Ovary (tissue), 7 donors: ENCODE measurements at regions not wholly inside any gene's neighbourhood (a gene's known extent, or its start where the extent isn't known, plus 50 kb on each side); places are given as distances from the start of the nearest gene placed in this dataset.

Experiments
- DNase-seq, 5 donors: peaks; one replicate each; pipeline ENCODE4 v3.0.0-alpha.2; 2019 to 2020
- H3K27ac ChIP-seq, 2 donors: fragments of 200-600 bp; one replicate each; pipeline versions ENCODE4 v1.5.1 to v1.8.0; 2019 to 2022
- H3K27me3 ChIP-seq: fragments of 200-600 bp; one replicate; pipeline ENCODE4 v1.8.0; 2022
- H3K36me3 ChIP-seq: fragments of 200-600 bp; sonication (generic); one replicate; pipeline ENCODE4 v1.5.1; 2019
- H3K4me1 ChIP-seq: one replicate; pipeline ENCODE4 v1.8.1; 2013; ENCODE audit warnings: mild to moderate bottlenecking, moderate library complexity; ENCODE audit not compliant: insufficient read depth
- H3K4me3 ChIP-seq: fragments of 200-600 bp; sonication (generic); one replicate; pipeline ENCODE4 v1.5.1; 2017
- H3K9me3 ChIP-seq, 2 donors: fragments of 200-600 bp in 1 of 2; sonication (generic) in 1 of 2; one replicate each; pipeline versions ENCODE4 v1.5.1 to v1.8.1; 2013 to 2019; ENCODE audit warnings: mild to moderate bottlenecking in 1 of 2, moderate library complexity in 1 of 2
- EP300 ChIP-seq: sonication (generic); formaldehyde crosslinking; IDR thresholded peaks from one replicate; pipeline ENCODE4 v1.6.1; 2017; ENCODE audit warnings: antibody characterized with exemption
- POLR2A ChIP-seq: fragments of 450-650 bp; IDR thresholded peaks from one replicate; pipeline ENCODE4 v1.6.1; 2017; ENCODE audit warnings: antibody characterized with exemption, mild to moderate bottlenecking, moderate library complexity
- WGBS, 3 donors: extraction: QIAGEN DNeasy Blood & Tissue Kit in 1 of 3; methylation state at CpG; one replicate each; pipeline versions ENCODE4 v1.1.5 to v1.1.7; 2013 to 2017; 5-methylcytosine and 5-hydroxymethylcytosine counted together
- intact Hi-C, 4 donors: fragments of 100-400 bp; cut with DNase I; formaldehyde crosslinking; loops; one replicate each; pipeline versions ENCODE4 v1.11.0 to v1.15.1; 2022 to 2023
- TF ChIP-seq, protein P1 (sequence below), 3 donors: fragments of 450-650 bp in 2 of 3; fragments of 200-600 bp in 1 of 3; IDR thresholded peaks; one replicate each; pipeline versions ENCODE4 v1.5.1 to v1.8.0; 2016 to 2022; ENCODE audit warnings: antibody characterized with exemption in 3 of 3, mild to moderate bottlenecking in 1 of 3
- donor health status: DM: no; HTN: no; CAD: no; lungs with moderate emphysema.
- donor health status: DM: no; HTN: no; CAD: no.
- donor health status: Bipolar disorder and iron deficiency.
- donor health status: DM: no; HTN: no; CAD: no.
- donor health status: DM: yes; HTN: yes; CAD: no.

DNA sequence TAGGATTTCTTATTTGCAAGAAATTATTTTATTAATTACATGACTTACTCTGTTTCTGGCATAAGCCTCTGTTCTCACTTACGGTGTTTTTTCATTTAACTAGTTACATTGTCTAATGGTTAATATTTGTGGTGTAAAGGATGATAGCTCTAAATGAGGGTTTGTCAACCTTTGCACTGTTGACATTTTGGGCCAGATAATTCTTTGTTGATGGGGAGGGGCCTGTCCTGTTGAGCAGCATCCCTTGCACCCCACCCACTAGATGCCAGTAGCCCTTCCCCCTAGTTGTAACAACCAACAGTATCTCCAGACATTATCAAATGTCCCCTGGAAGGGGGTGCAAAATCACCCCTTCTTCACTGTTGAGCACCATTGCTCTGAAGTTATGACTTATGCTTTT, 83.6 kb upstream of the SLC44A3 start:
- 71 to 86% (median 76%) methylated on average over 1 of the region's 1 CpG for WGBS, 3 donors
- DNase-seq, result no peak
- Histone ChIP-seq H3K27ac (no peak overlapping the region), H3K9me3 (no peaks in the 10 kb centered on the region), H3K4me3 (no peak overlapping the region), H3K36me3 (no peaks in the 10 kb centered on the region), H3K27me3 (no peaks in the 10 kb centered on the region), H3K4me1 (peaks cover 11% of the 10 kb centered on the region)
- no peak for TF ChIP-seq POLR2A
- no peak for TF ChIP-seq EP300
- TF ChIP-seq, protein P1, sequence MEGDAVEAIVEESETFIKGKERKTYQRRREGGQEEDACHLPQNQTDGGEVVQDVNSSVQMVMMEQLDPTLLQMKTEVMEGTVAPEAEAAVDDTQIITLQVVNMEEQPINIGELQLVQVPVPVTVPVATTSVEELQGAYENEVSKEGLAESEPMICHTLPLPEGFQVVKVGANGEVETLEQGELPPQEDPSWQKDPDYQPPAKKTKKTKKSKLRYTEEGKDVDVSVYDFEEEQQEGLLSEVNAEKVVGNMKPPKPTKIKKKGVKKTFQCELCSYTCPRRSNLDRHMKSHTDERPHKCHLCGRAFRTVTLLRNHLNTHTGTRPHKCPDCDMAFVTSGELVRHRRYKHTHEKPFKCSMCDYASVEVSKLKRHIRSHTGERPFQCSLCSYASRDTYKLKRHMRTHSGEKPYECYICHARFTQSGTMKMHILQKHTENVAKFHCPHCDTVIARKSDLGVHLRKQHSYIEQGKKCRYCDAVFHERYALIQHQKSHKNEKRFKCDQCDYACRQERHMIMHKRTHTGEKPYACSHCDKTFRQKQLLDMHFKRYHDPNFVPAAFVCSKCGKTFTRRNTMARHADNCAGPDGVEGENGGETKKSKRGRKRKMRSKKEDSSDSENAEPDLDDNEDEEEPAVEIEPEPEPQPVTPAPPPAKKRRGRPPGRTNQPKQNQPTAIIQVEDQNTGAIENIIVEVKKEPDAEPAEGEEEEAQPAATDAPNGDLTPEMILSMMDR (IDR thresholded peaks at IDR 0.05), result no peak
- intact Hi-C loops, result no loop called here

DNA sequence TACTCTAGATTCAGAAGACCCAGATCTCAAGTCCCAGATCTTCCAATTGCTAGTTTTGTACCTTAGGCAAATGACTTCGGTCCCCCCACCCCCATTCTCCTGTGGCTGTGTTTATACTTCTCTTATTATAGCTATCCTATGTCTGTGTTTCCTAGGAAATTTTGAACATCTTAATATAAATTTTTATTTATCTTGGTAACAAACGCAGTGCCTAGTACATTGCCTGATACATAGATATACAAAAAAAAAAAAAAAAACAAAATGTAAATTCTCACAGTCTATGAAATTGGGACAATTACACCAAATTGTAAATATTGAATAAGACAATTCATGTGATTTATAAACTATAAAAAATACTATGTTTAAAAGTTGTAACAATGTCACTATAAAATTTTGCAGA, 84.1 kb upstream of the SLC44A3 start:
- Histone ChIP-seq H3K27me3 (no peaks in the 10 kb centered on the region), H3K27ac (peak overlapping the region in 1 of 2 donors; percentile 68), H3K36me3 (no peaks in the 10 kb centered on the region), H3K9me3 (no peaks in the 10 kb centered on the region), H3K4me3 (no peak overlapping the region), H3K4me1 (peaks cover 11% of the 10 kb centered on the region)
- TF ChIP-seq EP300, result no peak
- TF ChIP-seq, protein P1 (IDR thresholded peaks at IDR 0.05), result no peak
- 83 to 87% (median 86%) methylated on average over 2 of the region's 2 CpGs for WGBS, 3 donors
- intact Hi-C loops, result no loop called here
- DNase-seq, result no peak

DNA sequence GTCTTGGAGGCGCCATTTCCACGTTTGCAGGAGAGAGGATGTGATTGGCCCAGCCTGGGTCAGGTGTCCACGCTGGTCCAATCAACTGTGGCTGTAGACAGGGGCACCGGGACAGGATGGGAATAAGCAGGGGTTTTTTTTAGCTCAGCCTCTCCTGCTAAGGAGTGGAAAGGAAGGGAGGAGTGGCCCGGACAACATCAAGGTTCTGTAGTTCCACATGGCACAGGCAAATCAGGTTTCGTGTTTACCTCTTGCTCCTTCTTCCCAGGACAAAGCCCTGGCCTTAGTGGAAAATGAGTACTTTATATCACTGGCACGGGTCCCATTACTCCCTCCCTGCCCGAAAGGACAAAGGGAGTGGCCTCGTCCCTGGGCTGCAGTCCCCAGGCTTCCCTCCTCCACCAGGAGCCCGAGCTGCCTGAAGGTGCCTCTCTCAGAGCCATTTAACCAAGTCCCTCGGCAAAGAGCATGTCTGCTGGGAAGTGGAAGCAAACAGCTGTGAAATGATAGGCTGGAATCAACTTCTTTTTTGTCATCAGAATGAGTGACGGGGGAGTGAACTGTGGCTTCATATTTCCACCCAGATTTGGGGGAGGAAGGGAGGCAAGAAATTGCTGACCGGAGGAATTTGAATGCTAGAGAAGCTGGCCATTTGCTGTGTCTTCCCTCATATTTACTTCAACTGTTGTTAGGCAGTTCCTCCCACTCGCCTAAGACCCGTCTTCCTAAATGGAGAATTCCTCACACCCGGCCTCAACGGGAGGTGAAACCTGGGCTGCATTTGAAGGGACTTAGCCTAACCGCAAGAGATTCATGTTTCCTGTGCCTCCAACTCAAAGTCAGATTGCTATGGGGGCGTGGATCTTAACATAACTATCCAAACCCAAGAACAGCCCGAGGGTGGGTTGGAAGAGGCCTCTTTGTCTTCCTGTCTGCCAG, 84.9 kb upstream of the SLC44A3 start:
- intact Hi-C loops, result loop anchor here in 1 of 4 donors (5.0 kb wide), 1 partner anchor 52 kb away; no protein-coding TSS in a partner anchor
- peak overlapping the region; percentile 16 to 68 for H3K27ac ChIP-seq
- DNase-seq, result peak; percentile 54 to 67 (median 57)
- H3K4me3 ChIP-seq, result no peak overlapping the region
- H3K36me3 ChIP-seq, result no peaks in the 10 kb centered on the region
- TF ChIP-seq, protein P1 (IDR thresholded peaks at IDR 0.05), result no peak
- TF ChIP-seq POLR2A (no peak), EP300 (no peak)
- no peaks in the 10 kb centered on the region for H3K27me3 ChIP-seq
- no peaks in the 10 kb centered on the region for H3K9me3 ChIP-seq
- WGBS, 3 donors, result 19 to 23% (median 23%) methylated on average over 20 of the region's 20 CpGs
- peaks cover 13% of the 10 kb centered on the region for H3K4me1 ChIP-seq

DNA sequence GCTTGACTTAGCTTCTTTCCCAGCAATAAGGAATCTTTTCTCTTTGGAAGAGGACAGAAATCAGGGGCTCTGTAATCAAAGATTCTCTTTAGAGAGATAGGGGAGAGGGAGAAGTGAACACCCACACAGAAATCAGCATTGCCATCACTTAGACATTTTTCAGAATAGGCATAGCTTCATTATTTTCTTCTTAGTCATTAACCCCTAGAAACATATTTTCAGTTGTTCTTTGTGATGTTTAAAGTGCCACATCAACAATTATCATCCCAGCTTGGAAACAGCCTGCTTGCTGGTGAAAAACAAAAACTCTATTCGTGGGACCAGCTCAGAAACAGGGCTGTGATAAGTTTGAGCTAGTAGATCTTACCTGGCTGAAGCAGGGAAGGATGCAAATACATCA, 88.3 kb upstream of the SLC44A3 start:
- TF ChIP-seq POLR2A (no peak), EP300 (no peak)
- TF ChIP-seq, protein P1 (IDR thresholded peaks at IDR 0.05), result no peak
- intact Hi-C loops, result loop anchor here in 1 of 4 donors (5.0 kb wide), 1 partner anchor 55 kb away; no protein-coding TSS in a partner anchor
- no peak for DNase-seq
- Histone ChIP-seq H3K9me3 (no peaks in the 10 kb centered on the region), H3K4me1 (peaks cover 19% of the 10 kb centered on the region), H3K27ac (no peak overlapping the region), H3K27me3 (no peaks in the 10 kb centered on the region), H3K36me3 (no peaks in the 10 kb centered on the region), H3K4me3 (no peak overlapping the region)
- WGBS, 3 donors, result 48 to 56% (median 55%) methylated on average over 1 of the region's 1 CpG
